HG03139 (cell line): ENCODE measurements at regions not wholly inside any gene's neighbourhood (a gene's known extent, or its start where the extent isn't known, plus 50 kb on each side); places are given as distances from the start of the nearest gene placed in this dataset.

ENCODE experiments used
- ATAC-seq: cut with Tn5 transposase; IDR thresholded peaks from one replicate; pipeline ENCODE4 v1.9.1; 2021; ENCODE audit not compliant: unreplicated experiment

GRCh38 chr7:42395607-42396006, 158.6 kb upstream of the GLI3 start:
- no peak for ATAC-seq

GRCh38 chr7:42392826-42393225, 155.8 kb upstream of the GLI3 start:
- ATAC-seq, result no peak

- ATAC-seq, result no peak
These were observed 152.7 kb upstream of the GLI3 start for GRCh38 chr7:42389697-42390096.

GRCh38 chr7:42385912-42386311, 148.9 kb upstream of the GLI3 start:
- ATAC-seq, result no peak

- no peak for ATAC-seq
These were observed 144.2 kb upstream of the GLI3 start for GRCh38 chr7:42381161-42381560.

GRCh38 chr7:42380401-42380800, 143.4 kb upstream of the GLI3 start:
- no peak for ATAC-seq

GRCh38 chr7:42378149-42378548, 141.1 kb upstream of the GLI3 start:
- ATAC-seq, result no peak

GRCh38 chr7:42373285-42373684, 136.3 kb upstream of the GLI3 start:
- no peak for ATAC-seq

GRCh38 chr7:42372479-42372878, 135.5 kb upstream of the GLI3 start:
- no peak for ATAC-seq

- no peak for ATAC-seq
These were observed 122.9 kb upstream of the GLI3 start for GRCh38 chr7:42359946-42360345.

- ATAC-seq, result no peak
These were observed 114.4 kb upstream of the GLI3 start for GRCh38 chr7:42351316-42351935.

GRCh38 chr7:42350801-42351200, 113.8 kb upstream of the GLI3 start:
- ATAC-seq, result no peak

- no peak for ATAC-seq
These were observed 111.6 kb upstream of the GLI3 start for GRCh38 chr7:42348631-42349030.

GRCh38 chr7:42348071-42348470, 111.1 kb upstream of the GLI3 start:
- no peak for ATAC-seq

- no peak for ATAC-seq
These were observed 110.6 kb upstream of the GLI3 start for GRCh38 chr7:42347616-42348015.

GRCh38 chr7:42345478-42346299, 108.7 kb upstream of the GLI3 start:
- ATAC-seq, result no peak

GRCh38 chr7:42344198-42344755, 107.3 kb upstream of the GLI3 start:
- ATAC-seq, result no peak

GRCh38 chr7:42342381-42342780, 105.4 kb upstream of the GLI3 start:
- no peak for ATAC-seq

GRCh38 chr7:42340436-42340835, 103.4 kb upstream of the GLI3 start:
- ATAC-seq, result no peak

GRCh38 chr7:42338916-42339540, 102.0 kb upstream of the GLI3 start:
- ATAC-seq, result no peak

GRCh38 chr7:42338231-42338915, 101.4 kb upstream of the GLI3 start:
- ATAC-seq, result no peak
